GM23338 (cell line): ENCODE measurements at regions not wholly inside any gene's neighbourhood (a gene's known extent, or its start where the extent isn't known, plus 50 kb on each side); places are given as distances from the start of the nearest gene placed in this dataset.

ENCODE experiments used
- ATAC-seq: fragments of 200-7000 bp; cut with Tn5 transposase; 3 replicates; pipeline ENCODE4 v1.9.1; 2020
- DNase-seq: peaks from one replicate; pipeline ENCODE4 v3.0.0-alpha.2; 2015; ENCODE audit warnings: low spot score
- H2AFZ ChIP-seq: fragments of 200-600 bp; sonication (generic); 2 replicates; pipeline ENCODE4 v1.8.0; 2016; ENCODE audit warnings: antibody characterized with exemption, mild to moderate bottlenecking, moderate library complexity
- H3F3A ChIP-seq: fragments of 200-600 bp; sonication (generic); replicated peaks from 2 replicates; pipeline ENCODE4 v1.8.0; 2017; ENCODE audit warnings: antibody characterized with exemption, mixed run types, low read depth
- H3K27ac ChIP-seq: fragments of 200-600 bp; sonication (generic); 2 replicates; pipeline ENCODE4 v1.6.1; 2016; ENCODE audit warnings: low read depth
- H3K27me3 ChIP-seq: fragments of 200-600 bp; sonication (generic); 2 replicates; pipeline ENCODE4 v1.8.0; 2016; ENCODE audit warnings: mild to moderate bottlenecking, mixed run types, moderate library complexity; ENCODE audit not compliant: insufficient read depth
- H3K36me3 ChIP-seq: fragments of 200-600 bp; sonication (generic); 2 replicates; pipeline ENCODE4 v1.8.0; 2016; ENCODE audit warnings: mild to moderate bottlenecking; ENCODE audit not compliant: insufficient read depth
- H3K4me1 ChIP-seq: fragments of 200-600 bp; sonication (generic); 2 replicates; pipeline ENCODE4 v1.8.0; 2016; ENCODE audit warnings: mild to moderate bottlenecking, moderate library complexity; ENCODE audit not compliant: insufficient read depth
- H3K4me2 ChIP-seq: fragments of 200-600 bp; sonication (generic); 2 replicates; pipeline ENCODE4 v1.7.1; 2017; ENCODE audit warnings: mixed run types
- H3K4me3 ChIP-seq: fragments of 200-600 bp; sonication (generic); 2 replicates; pipeline ENCODE4 v1.6.1; 2016; ENCODE audit warnings: mixed run types
- H3K79me2 ChIP-seq: fragments of 200-600 bp; sonication (generic); replicated peaks from 2 replicates; pipeline ENCODE4 v1.8.0; 2017; ENCODE audit warnings: mild to moderate bottlenecking; ENCODE audit not compliant: insufficient read depth
- H3K9me2 ChIP-seq: fragments of 200-600 bp; sonication (generic); 2 replicates; pipeline ENCODE4 v1.8.0; 2017; ENCODE audit not compliant: insufficient read depth
- H4K20me1 ChIP-seq: fragments of 200-600 bp; sonication (generic); replicated peaks from 2 replicates; pipeline ENCODE4 v1.8.0; 2017; ENCODE audit warnings: mild to moderate bottlenecking; ENCODE audit not compliant: insufficient read depth
- H3K27ac Mint-ChIP-seq: 2 replicates; pipeline ENCODE4 v1.8.0; 2020; ENCODE audit warnings: inconsistent platforms, mild to moderate bottlenecking, moderate library complexity, mixed read lengths
- H3K27me3 Mint-ChIP-seq: 3 replicates; pipeline ENCODE4 v1.8.0; 2022; ENCODE audit warnings: low read depth, mild to moderate bottlenecking, moderate library complexity, mixed read lengths, inconsistent platforms; ENCODE audit not compliant: insufficient read depth, poor library complexity
- H3K36me3 Mint-ChIP-seq: 3 replicates; pipeline ENCODE4 v1.8.0; 2021; ENCODE audit warnings: low read depth, mild to moderate bottlenecking, inconsistent platforms, moderate library complexity, mixed read lengths
- H3K4me1 Mint-ChIP-seq: 3 replicates; pipeline ENCODE4 v1.8.0; 2020; ENCODE audit warnings: mild to moderate bottlenecking, inconsistent platforms, mixed read lengths
- H3K4me3 Mint-ChIP-seq: 3 replicates; pipeline ENCODE4 v1.8.0; 2021; ENCODE audit warnings: moderate library complexity, mild to moderate bottlenecking, inconsistent platforms, mixed read lengths
- H3K9me3 Mint-ChIP-seq: 3 replicates; pipeline ENCODE4 v1.8.0; 2020; ENCODE audit warnings: moderate library complexity, mild to moderate bottlenecking, inconsistent platforms, mixed read lengths
- CREB1 ChIP-seq: fragments of 250-450 bp; sonication (Bioruptor Pico); IDR thresholded peaks from 2 replicates; pipeline ENCODE4 v1.5.0; 2020; ENCODE audit warnings: low read depth, mild to moderate bottlenecking, moderate library complexity
- CTCF ChIP-seq, 2 experiments: fragments of 200-600 bp in 1 of 2; sonication (generic) in 1 of 2; conservative IDR thresholded peaks; 2 replicates each; pipeline versions ENCODE4 v1.5.1 to v1.6.1; 2016 to 2017; ENCODE audit warnings: antibody characterized with exemption in 2 of 2, low read depth in 2 of 2, mild to moderate bottlenecking in 2 of 2, moderate library complexity in 1 of 2
- EZH2phosphoT487 ChIP-seq: fragments of 200-600 bp; sonication (generic); IDR thresholded peaks from one replicate; pipeline ENCODE4 v1.8.1; 2018; ENCODE audit warnings: antibody characterized with exemption; ENCODE audit not compliant: unreplicated experiment
- JUNB ChIP-seq: IDR thresholded peaks from one replicate; pipeline ENCODE4 v1.6.1; 2016; ENCODE audit warnings: antibody characterized with exemption; ENCODE audit not compliant: unreplicated experiment
- NANOG ChIP-seq: IDR thresholded peaks from 2 replicates; pipeline ENCODE4 v1.6.1; 2016; ENCODE audit warnings: antibody characterized with exemption, borderline replicate concordance
- POLR2AphosphoS5 ChIP-seq: IDR thresholded peaks from 2 replicates; pipeline ENCODE4 v1.6.1; 2016; ENCODE audit warnings: antibody characterized with exemption, low read depth
- REST ChIP-seq: IDR thresholded peaks from one replicate; pipeline ENCODE4 v1.6.1; 2018; ENCODE audit warnings: antibody characterized with exemption; ENCODE audit not compliant: unreplicated experiment
- STAT1 ChIP-seq: IDR thresholded peaks from one replicate; pipeline ENCODE4 v1.6.1; 2016; ENCODE audit warnings: antibody characterized with exemption; ENCODE audit not compliant: unreplicated experiment
- ZNF462 ChIP-seq: fragments of 250-450 bp; sonication (Bioruptor Pico); IDR thresholded peaks from 2 replicates; pipeline ENCODE4 v1.5.0; 2020; ENCODE audit warnings: mild to moderate bottlenecking, moderate library complexity

- TF ChIP-seq ZNF462 (no peak), NANOG (no peak), STAT1 (no peak)
Measured at GRCh38 chr2:41546031-41546430, 501.8 kb upstream of the PKDCC start (continued).

- Mint-ChIP-seq H3K4me1 (no peaks in the 10 kb centered on the region), H3K27me3 (peaks cover 2% of the 10 kb centered on the region), H3K36me3 (no peaks in the 10 kb centered on the region), H3K27ac (no peak overlapping the region), H3K9me3 (peaks cover 3% of the 10 kb centered on the region; the same call in 1 of the 3 replicates), H3K4me3 (no peak overlapping the region)
- no peaks in the 10 kb centered on the region for H4K20me1 ChIP-seq
- no peak overlapping the region for H3K27ac ChIP-seq
- peaks cover 11% of the 10 kb centered on the region; the same call in 1 of the 2 replicates for H3K9me2 ChIP-seq
- ATAC-seq = no peak
- H3K4me2 ChIP-seq = no peak overlapping the region
- H2AFZ ChIP-seq = no peak overlapping the region
- H3K27me3 ChIP-seq = no peaks in the 10 kb centered on the region
- no peaks in the 10 kb centered on the region for H3F3A ChIP-seq
- no peaks in the 10 kb centered on the region for H3K79me2 ChIP-seq
- no peak for DNase-seq
- no peak overlapping the region for H3K4me3 ChIP-seq
- H3K36me3 ChIP-seq = no peaks in the 10 kb centered on the region
- H3K4me1 ChIP-seq = no peaks in the 10 kb centered on the region
- TF ChIP-seq EZH2phosphoT487 (no peak), REST (no peak), JUNB (no peak), CREB1 (no peak), POLR2AphosphoS5 (no peak), CTCF (conservative IDR thresholded peaks at IDR 0.05; ENCODE audit: low read depth in 2 of 2) (no peak)
Measured at GRCh38 chr2:41568648-41569047, 479.2 kb upstream of the PKDCC start.
